ENCODE measurements at regions not wholly inside any gene's neighbourhood (a gene's known extent, or its start where the extent isn't known, plus 50 kb on each side); places are given as distances from the start of the nearest gene placed in this dataset.

- TF ChIP-seq CTCF (IDR thresholded peaks at IDR 0.05) = no peak
- TF ChIP-seq POLR2A (IDR thresholded peaks at IDR 0.05) = no peak
Measured at GRCh38 chr11:131223198-131223991, 147.0 kb upstream of the NTM start.

Data from prostate gland (tissue), 2 donors.